DND-41 (cell line): ENCODE measurements at regions not wholly inside any gene's neighbourhood (a gene's known extent, or its start where the extent isn't known, plus 50 kb on each side); places are given as distances from the start of the nearest gene placed in this dataset.

Experiments used
- EZH2 ChIP-seq: IDR thresholded peaks from 3 replicates; pipeline ENCODE4 v1.6.1; 2012; ENCODE audit warnings: borderline replicate concordance, low read depth, mild to moderate bottlenecking, moderate library complexity, low read length, inconsistent platforms; ENCODE audit not compliant: severe bottlenecking
- TF ChIP-seq, protein P1 (sequence below): IDR thresholded peaks from 2 replicates; pipeline ENCODE4 v1.5.1; 2012; ENCODE audit warnings: borderline replicate concordance, low read length, moderate library complexity, mild to moderate bottlenecking; ENCODE audit not compliant: poor library complexity, severe bottlenecking; ENCODE audit errors: extremely low read depth

DNA sequence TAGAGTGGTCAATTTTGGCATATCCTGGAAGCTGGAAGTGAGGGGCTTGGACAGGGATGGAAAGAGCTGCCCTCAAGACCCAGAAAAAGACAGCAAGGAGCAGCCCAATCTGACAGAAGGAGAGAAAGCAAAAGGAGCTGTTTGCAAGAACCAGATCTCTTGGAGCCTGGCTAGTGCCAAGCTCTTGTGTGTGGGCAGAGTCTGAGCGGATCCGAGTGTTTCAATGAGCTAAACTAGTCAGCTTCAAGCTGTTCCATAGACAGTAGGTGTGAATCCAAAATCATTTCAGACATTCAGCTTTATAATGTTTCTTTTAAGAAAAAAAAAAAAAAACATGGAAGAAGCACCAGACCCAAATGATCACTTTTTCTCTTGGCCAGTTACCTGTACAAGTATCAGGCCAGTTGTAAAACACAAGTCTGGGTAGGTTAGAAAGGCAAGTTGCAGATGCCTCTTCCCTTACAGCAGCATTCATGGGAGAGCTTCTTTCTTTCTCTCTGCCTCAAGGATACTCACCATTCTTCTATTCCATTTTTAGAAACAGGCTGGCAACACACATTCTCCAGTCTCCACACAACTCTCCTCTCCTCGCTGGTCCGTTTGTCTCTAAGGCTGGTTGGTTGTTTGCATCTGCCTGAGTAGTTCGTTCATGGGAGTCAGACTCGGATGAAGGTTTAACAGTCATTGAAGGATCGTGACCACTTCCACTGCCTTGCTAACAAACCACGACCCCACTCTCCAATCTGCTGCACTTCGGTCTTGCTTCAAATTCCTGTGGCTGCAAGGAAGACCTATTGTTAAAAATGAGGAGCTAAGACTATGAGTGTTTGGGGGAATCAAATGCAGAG lies 105.2 kb upstream of the GATB start:
- TF ChIP-seq, protein P1, sequence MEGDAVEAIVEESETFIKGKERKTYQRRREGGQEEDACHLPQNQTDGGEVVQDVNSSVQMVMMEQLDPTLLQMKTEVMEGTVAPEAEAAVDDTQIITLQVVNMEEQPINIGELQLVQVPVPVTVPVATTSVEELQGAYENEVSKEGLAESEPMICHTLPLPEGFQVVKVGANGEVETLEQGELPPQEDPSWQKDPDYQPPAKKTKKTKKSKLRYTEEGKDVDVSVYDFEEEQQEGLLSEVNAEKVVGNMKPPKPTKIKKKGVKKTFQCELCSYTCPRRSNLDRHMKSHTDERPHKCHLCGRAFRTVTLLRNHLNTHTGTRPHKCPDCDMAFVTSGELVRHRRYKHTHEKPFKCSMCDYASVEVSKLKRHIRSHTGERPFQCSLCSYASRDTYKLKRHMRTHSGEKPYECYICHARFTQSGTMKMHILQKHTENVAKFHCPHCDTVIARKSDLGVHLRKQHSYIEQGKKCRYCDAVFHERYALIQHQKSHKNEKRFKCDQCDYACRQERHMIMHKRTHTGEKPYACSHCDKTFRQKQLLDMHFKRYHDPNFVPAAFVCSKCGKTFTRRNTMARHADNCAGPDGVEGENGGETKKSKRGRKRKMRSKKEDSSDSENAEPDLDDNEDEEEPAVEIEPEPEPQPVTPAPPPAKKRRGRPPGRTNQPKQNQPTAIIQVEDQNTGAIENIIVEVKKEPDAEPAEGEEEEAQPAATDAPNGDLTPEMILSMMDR: no peak
- no peak for TF ChIP-seq EZH2
